IPS DF 19.7 (cell line): ENCODE measurements at regions not wholly inside any gene's neighbourhood (a gene's known extent, or its start where the extent isn't known, plus 50 kb on each side); places are given as distances from the start of the nearest gene placed in this dataset.
"Not testable (repeated sequence)": the region's sequence is repeated elsewhere in the genome, so short reads cannot be mapped to it uniquely, and the experiment has no call there.

Source experiments
- DNase-seq: peaks from one replicate; pipeline ENCODE4 v3.0.0-alpha.2; 2013; ENCODE audit warnings: low read depth, low spot score

GRCh38 chr7:84941936-84942335, 244.9 kb downstream of the SEMA3D start:
- no peak for DNase-seq

- no peak for DNase-seq
Observed at GRCh38 chr7:84941291-84941690, 245.6 kb downstream of the SEMA3D start.

DNA sequence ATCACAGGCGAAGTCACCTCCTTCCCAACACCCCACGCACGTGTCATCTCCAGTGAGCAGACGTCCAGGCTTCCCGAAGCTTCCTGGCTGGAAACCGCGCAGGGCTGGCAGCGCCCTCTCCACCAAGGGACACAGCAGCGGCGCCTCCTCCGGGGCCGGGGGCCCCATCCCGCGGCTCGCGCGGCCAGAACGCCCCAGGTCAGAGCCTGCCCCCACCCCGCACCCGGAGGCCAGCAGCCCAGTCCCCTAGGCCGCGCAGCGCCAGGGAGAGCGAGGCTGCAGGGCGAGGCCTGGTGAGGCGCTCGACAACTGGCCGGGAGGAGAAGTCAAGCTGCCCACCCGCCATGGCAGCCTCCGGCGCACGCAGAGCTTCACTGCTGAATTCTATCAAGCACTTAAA, 247.0 kb downstream of the SEMA3D start:
- DNase-seq: no peak

DNA sequence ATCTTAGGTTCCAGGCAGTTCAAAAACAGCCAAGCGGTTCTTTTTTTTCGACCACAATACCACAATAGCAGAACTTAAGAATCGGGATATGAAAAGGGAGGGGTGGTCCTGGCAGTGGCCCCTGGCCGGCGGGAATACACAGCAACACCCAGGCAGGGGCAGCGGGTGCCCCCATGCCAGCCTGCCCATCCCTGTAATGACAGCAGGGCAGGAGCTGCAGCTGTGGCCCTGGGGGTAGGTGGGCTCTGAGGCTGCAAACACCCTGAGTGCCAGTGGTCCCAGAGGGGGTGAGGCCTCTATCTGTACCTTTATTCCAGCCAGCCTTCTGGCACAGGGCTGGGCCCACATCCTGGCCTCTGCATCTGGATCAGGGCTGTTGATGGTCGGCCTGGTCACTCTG, 247.4 kb downstream of the SEMA3D start:
- DNase-seq: no peak

- DNase-seq: no peak
Observed at GRCh38 chr7:84924353-84924752, 262.5 kb downstream of the SEMA3D start.

- DNase-seq: no peak
Observed at GRCh38 chr7:84923348-84923747, 263.5 kb downstream of the SEMA3D start.

GRCh38 chr7:84921154-84921553, 265.7 kb downstream of the SEMA3D start:
- no peak for DNase-seq

GRCh38 chr7:84916973-84917372, 269.9 kb downstream of the SEMA3D start:
- not testable (repeated sequence) for DNase-seq

- DNase-seq: no peak
Observed at GRCh38 chr7:84916161-84916560, 270.7 kb downstream of the SEMA3D start.

DNA sequence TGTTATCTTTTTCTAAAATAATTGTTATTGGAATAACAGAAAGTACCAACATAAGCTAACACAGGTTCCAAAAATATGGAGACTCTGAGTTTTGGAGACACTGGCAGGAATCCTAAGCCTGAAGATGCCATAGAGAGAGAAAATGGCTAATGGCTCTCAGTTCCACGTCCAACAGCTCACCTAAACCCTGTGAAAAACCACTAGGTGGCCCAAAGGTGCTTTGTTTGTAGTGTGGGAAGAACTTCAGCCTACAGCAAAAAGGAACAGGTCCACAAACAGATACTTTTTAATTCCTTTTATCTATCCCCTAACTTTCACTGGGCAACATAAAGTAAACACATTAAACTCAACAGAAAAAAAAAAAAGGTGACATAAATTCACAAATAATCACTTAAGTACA, 272.3 kb downstream of the SEMA3D start:
- no peak for DNase-seq

DNA sequence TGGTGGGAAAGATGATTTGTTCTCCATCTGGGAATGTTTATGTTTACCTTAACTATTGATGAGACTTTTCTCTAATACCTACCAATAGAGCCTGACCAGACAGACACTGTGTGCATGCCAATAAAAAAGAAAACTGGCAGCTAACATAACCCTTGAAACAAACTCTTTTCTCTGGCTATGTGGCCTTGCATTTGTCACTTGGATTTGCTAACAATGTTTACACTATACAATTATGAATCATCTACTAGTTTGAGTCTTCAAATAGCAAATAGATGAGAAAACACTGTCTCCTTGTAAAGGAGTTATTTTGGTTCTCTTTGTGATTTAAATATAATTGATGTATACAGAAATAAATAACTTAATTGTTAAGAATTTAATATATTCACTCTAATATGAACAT, 273.1 kb downstream of the SEMA3D start:
- no peak for DNase-seq

GRCh38 chr7:84912993-84913635, 273.7 kb downstream of the SEMA3D start:
- peak; percentile 38 for DNase-seq

DNA sequence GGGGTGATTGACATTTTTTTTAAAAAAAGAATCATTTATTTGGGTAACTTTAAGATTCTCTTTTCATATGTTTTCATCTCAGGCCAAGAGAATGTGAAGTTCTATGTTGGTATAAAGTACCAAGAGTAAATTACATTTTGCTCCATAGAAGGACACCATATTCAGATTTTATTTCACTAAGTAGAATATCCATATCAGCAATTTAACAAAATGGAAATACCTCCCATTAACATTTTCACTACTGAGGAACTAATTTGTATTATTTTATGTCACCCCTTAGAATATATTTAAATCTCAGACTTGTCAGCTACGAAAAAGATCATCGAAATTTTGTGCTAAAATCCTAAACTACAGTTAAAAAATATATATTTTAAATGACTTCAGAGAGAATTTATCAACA, 274.3 kb downstream of the SEMA3D start:
- DNase-seq: no peak

DNA sequence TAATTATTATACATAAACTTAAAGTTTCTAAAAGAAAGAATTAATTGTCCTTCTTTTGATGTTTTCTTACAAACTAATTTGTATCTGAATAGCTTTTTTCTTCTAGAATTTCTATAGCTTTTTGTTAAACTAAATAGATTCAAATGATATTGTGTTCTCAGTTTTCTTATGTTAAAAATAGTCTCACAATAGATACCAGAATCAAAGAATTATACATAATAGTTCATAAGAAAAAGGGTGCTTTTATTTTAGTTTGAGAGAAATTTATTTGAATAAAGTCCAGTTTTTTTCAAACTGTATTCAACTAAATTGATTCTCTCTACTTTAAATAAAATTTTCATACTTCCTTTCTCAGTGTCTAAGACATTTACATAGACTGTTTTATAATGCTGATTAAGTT, 274.8 kb downstream of the SEMA3D start:
- no peak for DNase-seq

- no peak for DNase-seq
Observed at GRCh38 chr7:84911077-84911476, 275.8 kb downstream of the SEMA3D start.

DNA sequence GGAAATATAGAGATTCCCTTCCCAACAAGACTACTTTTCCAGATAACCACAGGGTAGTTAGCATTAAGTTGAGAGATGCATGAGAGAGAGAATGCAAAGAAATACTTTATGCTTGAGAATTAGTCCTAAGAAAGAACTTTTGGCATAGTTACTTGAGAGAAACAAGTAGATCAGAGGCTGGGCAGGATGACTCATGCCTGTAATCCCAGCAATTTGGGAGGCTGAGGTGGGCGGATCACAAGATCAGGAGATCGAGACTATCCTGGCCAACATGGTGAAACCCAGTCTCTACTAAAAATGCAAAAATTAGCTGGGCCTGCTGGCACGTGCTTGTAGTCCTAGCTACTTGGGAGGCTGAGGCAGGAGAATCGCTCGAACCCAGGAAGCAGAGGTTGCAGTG, 276.5 kb downstream of the SEMA3D start:
- not testable (repeated sequence) for DNase-seq

GRCh38 chr7:84908196-84908793, 278.6 kb downstream of the SEMA3D start:
- DNase-seq: no peak

GRCh38 chr7:84906889-84907288, 280.0 kb downstream of the SEMA3D start:
- no peak for DNase-seq

- DNase-seq: no peak
Observed at GRCh38 chr7:84904561-84904960, 282.3 kb downstream of the SEMA3D start.

- DNase-seq: no peak
Observed at GRCh38 chr7:84901366-84901765, 285.5 kb downstream of the SEMA3D start.

GRCh38 chr7:84900215-84900614, 286.6 kb downstream of the SEMA3D start:
- DNase-seq: no peak

DNA sequence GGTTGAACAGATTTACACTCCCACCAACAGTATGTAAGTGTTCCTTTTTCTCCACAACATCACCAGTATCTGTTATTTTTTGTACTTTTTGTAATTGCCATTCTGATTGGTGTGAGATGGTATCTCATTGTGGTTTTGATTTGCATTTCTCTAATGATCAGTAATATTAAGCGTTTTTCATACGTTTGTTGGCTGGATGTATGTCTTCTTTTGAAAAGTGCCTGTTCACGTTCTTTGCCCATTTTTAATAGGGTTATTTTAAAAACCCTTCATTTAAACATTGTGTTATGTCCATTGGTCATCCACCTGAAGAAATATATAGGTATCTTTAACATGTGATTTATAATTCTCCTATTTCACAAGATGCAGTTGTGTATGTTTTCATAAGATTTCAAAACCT, 291.3 kb downstream of the SEMA3D start:
- DNase-seq: no peak

DNA sequence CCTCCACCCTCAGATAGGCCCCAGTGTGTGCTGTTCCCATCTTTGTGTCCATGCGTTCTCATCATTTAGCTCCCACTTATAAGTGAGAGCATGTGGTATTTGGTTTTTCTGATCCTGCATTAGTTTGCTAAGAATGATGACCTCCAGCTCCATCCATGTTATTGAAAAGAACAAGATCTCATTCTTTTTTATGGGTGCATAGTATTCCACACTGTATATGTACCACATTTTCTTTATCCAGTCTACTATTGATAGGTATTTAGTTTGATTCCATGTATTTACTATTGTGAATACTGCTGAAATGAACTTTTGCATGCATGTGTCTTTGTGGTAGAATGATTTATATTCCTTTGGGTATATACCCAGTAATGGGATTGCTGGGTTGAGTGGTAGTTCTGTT, 303.3 kb downstream of the SEMA3D start:
- DNase-seq: not testable (repeated sequence)
